Fibroblast of lung (primary cell): ENCODE measurements at regions not wholly inside any gene's neighbourhood (a gene's known extent, or its start where the extent isn't known, plus 50 kb on each side); places are given as distances from the start of the nearest gene placed in this dataset.

ENCODE experiments used
- CTCF ChIP-seq, 2 donors: IDR thresholded peaks in 1 of 2; conservative IDR thresholded peaks in 1 of 2; 1 replicate in 1 of 2; 2 replicates in 1 of 2; pipeline ENCODE4 v1.5.1; 2011 to 2012; ENCODE audit warnings: low read length in 2 of 2, control low read depth in 1 of 2, inconsistent platforms in 1 of 2, low read depth in 1 of 2, mild to moderate bottlenecking in 1 of 2
- EZH2 ChIP-seq: IDR thresholded peaks from 2 replicates; pipeline ENCODE4 v1.5.1; 2012; ENCODE audit warnings: low read length, control low read depth, mild to moderate bottlenecking; ENCODE audit errors: missing control alignments

- TF ChIP-seq CTCF (conservative IDR thresholded peaks at IDR 0.05 in 1 of 2, IDR thresholded peaks at IDR 0.05 in 1 of 2; ENCODE audit: low read depth in 1 of 2, low read length in 2 of 2) (no peak), EZH2 (no peak)
Observed at GRCh38 chr9:89929673-89930480, 325.1 kb downstream of the GADD45G start.
